ENCODE measurements at regions not wholly inside any gene's neighbourhood (a gene's known extent, or its start where the extent isn't known, plus 50 kb on each side); places are given as distances from the start of the nearest gene placed in this dataset.

- ChIA-PET CTCF (no interaction called here), RAD21 (ENCODE audit: low non-redundant PET in 1 of 2, low total read pairs in 2 of 2, uncharacterized antibody in 2 of 2, unreplicated experiment in 2 of 2) (interaction anchor here in 1 of 2 experiments (0.6 kb wide), 1 partner anchor 35 kb away, joined by 3 read pairs; no protein-coding TSS in a partner anchor), POLR2A (no interaction called here)
- H3K4me3 ChIP-seq (replicated peaks in 1 of 2; ENCODE audit: low read depth in 1 of 2, low read length in 2 of 2): no peak overlapping the region
- DNase-seq (ENCODE audit: low read depth, low spot score) (no peak), ATAC-seq (no peak)
- no peaks in the 10 kb centered on the region for H3K9me3 ChIP-seq (ENCODE audit: control insufficient read depth in 1 of 2, insufficient read depth in 1 of 2, low read depth in 1 of 2, low read length in 2 of 2)
- H3K9me2 ChIP-seq (ENCODE audit: insufficient read depth): no peaks in the 10 kb centered on the region
- no peaks in the 10 kb centered on the region for H3K36me3 ChIP-seq (ENCODE audit: control insufficient read depth in 1 of 2, insufficient read depth in 2 of 2, low read length in 2 of 2)
- H3K27ac ChIP-seq (ENCODE audit: low read depth, low read length): no peak overlapping the region
- H3K4me2 ChIP-seq (ENCODE audit: low read length): no peak overlapping the region
- BruUV-seq (replicated peaks): no TSS peak
- H4K20me1 ChIP-seq (ENCODE audit: insufficient read depth): no peaks in the 10 kb centered on the region
- intact Hi-C loops (cut with micrococcal nuclease): no loop called here
- peaks cover 14% of the 10 kb centered on the region for H3K27me3 ChIP-seq (ENCODE audit: insufficient read depth, low read length)
- no peak overlapping the region for H3K9ac ChIP-seq (ENCODE audit: low read length)
- no peak overlapping the region for H2AFZ ChIP-seq (ENCODE audit: low read depth, low read length, poor library complexity, severe bottlenecking)
- no peaks in the 10 kb centered on the region for H3K4me1 ChIP-seq (ENCODE audit: control insufficient read depth in 1 of 2, insufficient read depth in 2 of 2, low read length in 2 of 2)
- TF ChIP-seq CTCF (IDR thresholded peaks at IDR 0.05 in 2 of 3, conservative IDR thresholded peaks at IDR 0.05 in 1 of 3; ENCODE audit: borderline replicate concordance in 1 of 3, insufficient read depth in 1 of 3, low read depth in 2 of 3, low read length in 2 of 3) (no peak), ATF3 (IDR thresholded peaks at IDR 0.05) (no peak), EGR1 (IDR thresholded peaks at IDR 0.05; ENCODE audit: low read depth) (no peak), SP1 (IDR thresholded peaks at IDR 0.05; ENCODE audit: low read depth) (no peak), ZFX (IDR thresholded peaks at IDR 0.05) (no peak), EZH2 (IDR thresholded peaks at IDR 0.05) (no peak), ZBTB33 (IDR thresholded peaks at IDR 0.05; ENCODE audit: extremely low read depth, insufficient replicate concordance, low read length) (no peak), RAD21 (IDR thresholded peaks at IDR 0.05; ENCODE audit: low read depth) (no peak)
- no peaks in the 10 kb centered on the region for H3K79me2 ChIP-seq (ENCODE audit: insufficient read depth, low read length)
These were observed 293.7 kb upstream of the RSPO3 start for GRCh38 chr6:126824815-126825214.
